ENCODE measurements at regions not wholly inside any gene's neighbourhood (a gene's known extent, or its start where the extent isn't known, plus 50 kb on each side); places are given as distances from the start of the nearest gene placed in this dataset.

DNA sequence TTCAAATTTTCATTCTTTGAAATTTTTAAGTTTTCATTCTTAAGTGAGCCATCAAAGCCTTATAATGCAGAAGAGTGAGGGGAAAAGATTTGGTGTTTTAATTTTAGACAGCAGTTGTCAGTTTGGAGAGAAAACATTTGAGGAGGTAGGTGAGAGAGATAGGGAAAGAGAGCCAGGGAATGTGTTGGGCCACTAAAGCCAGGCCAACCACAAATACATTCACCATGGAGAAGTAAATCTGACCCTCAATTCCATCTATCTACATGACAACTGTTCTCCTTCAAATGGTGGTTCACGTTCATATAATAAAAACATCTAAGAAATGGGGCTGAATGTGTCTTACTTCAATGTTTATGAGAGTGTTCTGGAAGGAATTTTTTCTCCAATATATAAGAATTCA, 553.0 kb upstream of the SYT4 start:
- Mint-ChIP-seq H3K9me3 (no peaks in the 10 kb centered on the region), H3K27me3 (no peaks in the 10 kb centered on the region), H3K27ac (no peak overlapping the region), H3K36me3 (ENCODE audit: low read depth) (no peaks in the 10 kb centered on the region), H3K4me3 (no peak overlapping the region), H3K4me1 (ENCODE audit: low read depth) (no peaks in the 10 kb centered on the region)
- TF ChIP-seq, protein P1, sequence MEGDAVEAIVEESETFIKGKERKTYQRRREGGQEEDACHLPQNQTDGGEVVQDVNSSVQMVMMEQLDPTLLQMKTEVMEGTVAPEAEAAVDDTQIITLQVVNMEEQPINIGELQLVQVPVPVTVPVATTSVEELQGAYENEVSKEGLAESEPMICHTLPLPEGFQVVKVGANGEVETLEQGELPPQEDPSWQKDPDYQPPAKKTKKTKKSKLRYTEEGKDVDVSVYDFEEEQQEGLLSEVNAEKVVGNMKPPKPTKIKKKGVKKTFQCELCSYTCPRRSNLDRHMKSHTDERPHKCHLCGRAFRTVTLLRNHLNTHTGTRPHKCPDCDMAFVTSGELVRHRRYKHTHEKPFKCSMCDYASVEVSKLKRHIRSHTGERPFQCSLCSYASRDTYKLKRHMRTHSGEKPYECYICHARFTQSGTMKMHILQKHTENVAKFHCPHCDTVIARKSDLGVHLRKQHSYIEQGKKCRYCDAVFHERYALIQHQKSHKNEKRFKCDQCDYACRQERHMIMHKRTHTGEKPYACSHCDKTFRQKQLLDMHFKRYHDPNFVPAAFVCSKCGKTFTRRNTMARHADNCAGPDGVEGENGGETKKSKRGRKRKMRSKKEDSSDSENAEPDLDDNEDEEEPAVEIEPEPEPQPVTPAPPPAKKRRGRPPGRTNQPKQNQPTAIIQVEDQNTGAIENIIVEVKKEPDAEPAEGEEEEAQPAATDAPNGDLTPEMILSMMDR (IDR thresholded peaks at IDR 0.05) = no peak
- Histone ChIP-seq H3K27ac (ENCODE audit: low read depth in 1 of 2, low read length in 2 of 2) (no peak overlapping the region), H3K9me3 (ENCODE audit: control insufficient read depth in 1 of 2, insufficient read depth in 1 of 2, low read length in 2 of 2) (peaks cover 0 to 4% of the 10 kb centered on the region in 2 experiments), H3K36me3 (ENCODE audit: insufficient read depth, low read length) (no peaks in the 10 kb centered on the region), H3K4me1 (ENCODE audit: insufficient read depth, low read length) (no peaks in the 10 kb centered on the region), H3K27me3 (ENCODE audit: control insufficient read depth in 1 of 2, insufficient read depth in 2 of 2, low read length in 2 of 2) (no peaks in the 10 kb centered on the region), H3K4me3 (ENCODE audit: low read length) (no peak overlapping the region)
- ChIA-PET POLR2A (no interaction called here), CTCF (no interaction called here)
- DNase-seq (no peak), ATAC-seq (ENCODE audit: poor library complexity) (no peak)
- intact Hi-C loops (cut with DNase I, micrococcal nuclease) = no loop called here

DNA sequence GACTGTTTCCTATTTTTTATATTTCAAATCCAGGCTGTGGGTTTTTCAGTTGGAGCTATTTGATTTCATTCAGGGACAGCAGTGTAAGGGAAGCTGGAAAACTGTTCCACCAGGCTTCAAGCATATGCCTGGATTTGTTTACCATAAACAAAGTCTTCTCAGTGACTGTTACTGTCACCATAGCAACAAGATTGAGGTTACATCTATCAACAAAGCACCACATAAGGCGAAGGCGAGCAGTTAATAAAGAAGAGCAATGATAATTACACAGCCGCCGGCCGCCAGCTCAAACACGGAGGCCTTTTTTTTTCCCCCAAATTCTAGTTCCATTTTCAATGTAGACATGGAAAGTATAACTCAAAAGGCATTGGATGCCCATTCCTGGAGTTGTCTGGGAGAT, 553.7 kb upstream of the SYT4 start:
- H3K27me3 Mint-ChIP-seq = no peaks in the 10 kb centered on the region
- Histone ChIP-seq H3K4me3 (ENCODE audit: low read length) (no peak overlapping the region), H3K36me3 (ENCODE audit: insufficient read depth, low read length) (no peaks in the 10 kb centered on the region), H3K27ac (ENCODE audit: low read depth in 1 of 2, low read length in 2 of 2) (no peak overlapping the region), H3K27me3 (ENCODE audit: control insufficient read depth in 1 of 2, insufficient read depth in 2 of 2, low read length in 2 of 2) (no peaks in the 10 kb centered on the region), H3K4me1 (ENCODE audit: insufficient read depth, low read length) (no peaks in the 10 kb centered on the region), H3K9me3 (ENCODE audit: control insufficient read depth in 1 of 2, insufficient read depth in 1 of 2, low read length in 2 of 2) (peaks cover 0 to 10% of the 10 kb centered on the region in 2 experiments)
- H3K9me3 Mint-ChIP-seq = no peaks in the 10 kb centered on the region
- H3K36me3 Mint-ChIP-seq (ENCODE audit: low read depth) = no peaks in the 10 kb centered on the region
- TF ChIP-seq, protein P1 (IDR thresholded peaks at IDR 0.05) = no peak
- no peak for DNase-seq
- H3K4me1 Mint-ChIP-seq (ENCODE audit: low read depth) = no peaks in the 10 kb centered on the region
- ChIA-PET POLR2A (no interaction called here), CTCF (no interaction called here)
- intact Hi-C loops (cut with DNase I, micrococcal nuclease) = no loop called here
- no peak for ATAC-seq (ENCODE audit: poor library complexity)
- no peak overlapping the region for H3K4me3 Mint-ChIP-seq
- H3K27ac Mint-ChIP-seq = no peak overlapping the region

DNA sequence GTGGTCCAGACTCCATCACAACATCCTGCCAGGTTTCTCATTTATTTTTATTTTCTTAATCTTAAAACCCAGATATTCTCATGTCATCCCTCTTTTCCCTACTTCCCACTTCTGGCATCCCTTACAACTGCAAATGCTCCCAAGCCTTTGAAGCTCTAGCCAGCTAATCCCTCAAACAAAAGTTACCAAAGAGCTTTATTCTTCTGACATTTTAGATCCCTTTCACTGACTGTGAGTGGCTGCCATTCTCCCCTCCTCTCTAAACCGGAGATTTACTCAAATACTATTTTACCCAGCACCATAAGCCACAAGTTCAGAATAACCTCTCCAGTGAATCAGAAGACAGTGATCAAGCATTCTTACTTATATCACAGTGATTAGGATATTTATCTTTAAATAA, 569.0 kb upstream of the SYT4 start:
- intact Hi-C loops (cut with DNase I, micrococcal nuclease) = no loop called here
- Histone ChIP-seq H3K27ac (ENCODE audit: low read depth in 1 of 2, low read length in 2 of 2) (no peak overlapping the region), H3K4me3 (ENCODE audit: low read length) (no peak overlapping the region), H3K27me3 (ENCODE audit: control insufficient read depth in 1 of 2, insufficient read depth in 2 of 2, low read length in 2 of 2) (no peaks in the 10 kb centered on the region), H3K4me1 (ENCODE audit: insufficient read depth, low read length) (no peaks in the 10 kb centered on the region), H3K9me3 (ENCODE audit: control insufficient read depth in 1 of 2, insufficient read depth in 1 of 2, low read length in 2 of 2) (peaks cover 0 to 4% of the 10 kb centered on the region in 2 experiments), H3K36me3 (ENCODE audit: insufficient read depth, low read length) (no peaks in the 10 kb centered on the region)
- CTCF ChIA-PET = no interaction called here
- no peaks in the 10 kb centered on the region for H3K4me1 Mint-ChIP-seq (ENCODE audit: low read depth)
- TF ChIP-seq, protein P1 (IDR thresholded peaks at IDR 0.05) = no peak
- POLR2A ChIA-PET = no interaction called here
- H3K4me3 Mint-ChIP-seq = no peak overlapping the region
- ATAC-seq (ENCODE audit: poor library complexity) = no peak
- H3K36me3 Mint-ChIP-seq (ENCODE audit: low read depth) = no peaks in the 10 kb centered on the region
- no peak for DNase-seq
- H3K9me3 Mint-ChIP-seq = peaks cover 3% of the 10 kb centered on the region
- H3K27me3 Mint-ChIP-seq = no peaks in the 10 kb centered on the region
- no peak overlapping the region for H3K27ac Mint-ChIP-seq
